ENCODE measurements at regions not wholly inside any gene's neighbourhood (a gene's known extent, or its start where the extent isn't known, plus 50 kb on each side); places are given as distances from the start of the nearest gene placed in this dataset.

- Mint-ChIP-seq H3K9me3 (ENCODE audit: unreplicated experiment) (peaks cover 2% of the 10 kb centered on the region), H3K27me3 (ENCODE audit: unreplicated experiment) (no peaks in the 10 kb centered on the region), H3K36me3 (ENCODE audit: unreplicated experiment) (no peaks in the 10 kb centered on the region), H3K4me3 (ENCODE audit: unreplicated experiment) (no peak overlapping the region), H3K27ac (ENCODE audit: unreplicated experiment) (no peak overlapping the region), H3K4me1 (ENCODE audit: low read depth, unreplicated experiment) (peaks cover 11% of the 10 kb centered on the region)
- DNase-seq, result no peak
- TF ChIP-seq, protein P1, sequence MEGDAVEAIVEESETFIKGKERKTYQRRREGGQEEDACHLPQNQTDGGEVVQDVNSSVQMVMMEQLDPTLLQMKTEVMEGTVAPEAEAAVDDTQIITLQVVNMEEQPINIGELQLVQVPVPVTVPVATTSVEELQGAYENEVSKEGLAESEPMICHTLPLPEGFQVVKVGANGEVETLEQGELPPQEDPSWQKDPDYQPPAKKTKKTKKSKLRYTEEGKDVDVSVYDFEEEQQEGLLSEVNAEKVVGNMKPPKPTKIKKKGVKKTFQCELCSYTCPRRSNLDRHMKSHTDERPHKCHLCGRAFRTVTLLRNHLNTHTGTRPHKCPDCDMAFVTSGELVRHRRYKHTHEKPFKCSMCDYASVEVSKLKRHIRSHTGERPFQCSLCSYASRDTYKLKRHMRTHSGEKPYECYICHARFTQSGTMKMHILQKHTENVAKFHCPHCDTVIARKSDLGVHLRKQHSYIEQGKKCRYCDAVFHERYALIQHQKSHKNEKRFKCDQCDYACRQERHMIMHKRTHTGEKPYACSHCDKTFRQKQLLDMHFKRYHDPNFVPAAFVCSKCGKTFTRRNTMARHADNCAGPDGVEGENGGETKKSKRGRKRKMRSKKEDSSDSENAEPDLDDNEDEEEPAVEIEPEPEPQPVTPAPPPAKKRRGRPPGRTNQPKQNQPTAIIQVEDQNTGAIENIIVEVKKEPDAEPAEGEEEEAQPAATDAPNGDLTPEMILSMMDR (IDR thresholded peaks at IDR 0.05; ENCODE audit: partially characterized antibody, unreplicated experiment), result no peak
Measured at GRCh38 chr9:89835666-89836065, 230.9 kb downstream of the GADD45G start.

DNA sequence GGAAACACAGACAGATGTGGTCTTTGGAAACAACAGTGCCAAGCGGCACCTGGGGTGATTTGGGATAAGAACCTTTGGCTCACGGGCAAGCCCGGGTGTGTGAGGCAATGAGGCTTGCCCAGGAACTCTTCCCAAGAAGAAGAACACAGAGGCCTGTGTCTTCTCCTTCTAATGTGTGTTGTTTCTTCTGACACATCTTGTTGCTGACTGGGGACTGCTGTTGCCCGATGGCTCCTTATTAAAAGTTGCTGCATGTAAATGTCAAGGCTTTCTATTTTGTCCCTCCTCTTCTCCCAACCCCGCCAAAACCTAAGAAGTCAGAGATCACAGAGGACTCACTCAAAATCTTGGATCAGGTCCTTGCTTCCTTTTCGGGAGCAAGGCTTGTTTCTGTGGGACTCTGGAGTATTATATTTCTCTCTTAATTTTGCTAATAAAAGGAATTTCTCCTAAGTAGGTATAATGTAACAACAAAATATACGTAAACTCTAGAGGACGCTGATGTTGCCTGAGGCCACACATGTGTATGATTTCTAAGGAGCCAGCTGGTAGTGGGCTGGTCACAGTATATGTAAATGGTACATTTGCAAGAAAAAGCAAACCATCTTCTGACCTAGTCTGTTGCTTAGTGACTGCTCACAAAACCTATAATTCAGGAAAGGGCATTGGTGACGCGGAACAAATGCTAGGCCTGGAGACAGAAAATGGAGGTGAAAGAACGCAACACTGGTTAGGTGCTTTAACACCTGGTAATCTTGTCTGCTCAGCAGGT, 232.5 kb downstream of the GADD45G start:
- Mint-ChIP-seq H3K27ac (ENCODE audit: unreplicated experiment) (no peak overlapping the region), H3K27me3 (ENCODE audit: unreplicated experiment) (peaks cover 4% of the 10 kb centered on the region), H3K36me3 (ENCODE audit: unreplicated experiment) (peaks cover 4% of the 10 kb centered on the region), H3K9me3 (ENCODE audit: unreplicated experiment) (no peaks in the 10 kb centered on the region), H3K4me1 (ENCODE audit: low read depth, unreplicated experiment) (peaks cover 11% of the 10 kb centered on the region), H3K4me3 (ENCODE audit: unreplicated experiment) (no peak overlapping the region)
- DNase-seq, result no peak
- TF ChIP-seq, protein P1 (IDR thresholded peaks at IDR 0.05; ENCODE audit: partially characterized antibody, unreplicated experiment), result no peak

DNA sequence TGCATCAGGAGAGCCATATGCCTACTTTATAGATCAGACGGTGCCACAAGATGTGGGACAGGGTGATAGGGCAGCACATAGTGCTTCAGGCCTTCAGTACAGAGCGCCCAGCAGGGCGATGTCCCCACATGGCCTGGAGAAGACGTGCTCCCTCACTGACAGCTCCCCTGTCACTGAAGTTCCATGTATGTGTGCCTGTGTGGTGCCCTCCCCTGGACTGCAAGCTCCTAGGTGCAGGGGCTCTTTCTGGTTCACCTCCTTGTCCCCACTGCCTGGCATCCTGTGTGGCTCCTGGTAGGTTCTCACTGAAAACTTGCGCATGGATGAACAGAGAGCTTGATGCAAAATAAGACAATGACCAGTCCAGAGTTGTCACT, 233.1 kb downstream of the GADD45G start:
- Mint-ChIP-seq H3K4me1 (ENCODE audit: low read depth, unreplicated experiment) (peaks cover 11% of the 10 kb centered on the region), H3K27me3 (ENCODE audit: unreplicated experiment) (peaks cover 6% of the 10 kb centered on the region), H3K9me3 (ENCODE audit: unreplicated experiment) (no peaks in the 10 kb centered on the region), H3K36me3 (ENCODE audit: unreplicated experiment) (peaks cover 4% of the 10 kb centered on the region), H3K27ac (ENCODE audit: unreplicated experiment) (no peak overlapping the region), H3K4me3 (ENCODE audit: unreplicated experiment) (no peak overlapping the region)
- TF ChIP-seq, protein P1 (IDR thresholded peaks at IDR 0.05; ENCODE audit: partially characterized antibody, unreplicated experiment), result no peak
- DNase-seq, result no peak

GRCh38 chr9:89838621-89839020, 233.8 kb downstream of the GADD45G start:
- H3K27me3 Mint-ChIP-seq (ENCODE audit: unreplicated experiment), result peaks cover 6% of the 10 kb centered on the region
- H3K36me3 Mint-ChIP-seq (ENCODE audit: unreplicated experiment), result peaks cover 4% of the 10 kb centered on the region
- TF ChIP-seq, protein P1 (IDR thresholded peaks at IDR 0.05; ENCODE audit: partially characterized antibody, unreplicated experiment), result no peak
- H3K9me3 Mint-ChIP-seq (ENCODE audit: unreplicated experiment), result no peaks in the 10 kb centered on the region
- no peak overlapping the region for H3K4me3 Mint-ChIP-seq (ENCODE audit: unreplicated experiment)
- peaks cover 11% of the 10 kb centered on the region for H3K4me1 Mint-ChIP-seq (ENCODE audit: low read depth, unreplicated experiment)
- DNase-seq, result no peak
- H3K27ac Mint-ChIP-seq (ENCODE audit: unreplicated experiment), result no peak overlapping the region

DNA sequence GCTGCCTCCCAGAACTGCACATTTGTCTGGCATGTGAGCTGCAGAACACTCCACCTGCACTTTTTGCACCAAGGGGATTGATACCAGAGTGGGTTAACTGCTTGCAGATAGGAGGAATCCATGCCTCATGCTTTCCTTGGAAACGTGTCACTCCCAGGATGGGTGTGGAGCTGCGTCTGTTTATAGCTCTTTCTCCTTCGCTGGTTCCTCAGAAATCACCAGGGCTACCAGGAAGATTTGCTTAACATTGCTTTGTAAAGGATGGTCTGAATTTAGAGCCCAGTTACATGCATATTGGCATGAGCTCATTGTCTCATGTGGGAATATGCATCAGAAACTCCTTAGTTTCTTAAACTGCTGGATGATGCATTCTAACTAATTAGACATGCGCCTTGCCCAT, 234.6 kb downstream of the GADD45G start:
- Mint-ChIP-seq H3K36me3 (ENCODE audit: unreplicated experiment) (peaks cover 4% of the 10 kb centered on the region), H3K27ac (ENCODE audit: unreplicated experiment) (no peak overlapping the region), H3K4me1 (ENCODE audit: low read depth, unreplicated experiment) (peaks cover 11% of the 10 kb centered on the region), H3K27me3 (ENCODE audit: unreplicated experiment) (peaks cover 6% of the 10 kb centered on the region), H3K9me3 (ENCODE audit: unreplicated experiment) (no peaks in the 10 kb centered on the region), H3K4me3 (ENCODE audit: unreplicated experiment) (no peak overlapping the region)
- TF ChIP-seq, protein P1 (IDR thresholded peaks at IDR 0.05; ENCODE audit: partially characterized antibody, unreplicated experiment), result no peak
- no peak for DNase-seq

Measured in glutamatergic neuron (in vitro differentiated cells).